Right renal pelvis (tissue), 4 donors: ENCODE measurements at regions not wholly inside any gene's neighbourhood (a gene's known extent, or its start where the extent isn't known, plus 50 kb on each side); places are given as distances from the start of the nearest gene placed in this dataset.
"Not testable (repeated sequence)": the region's sequence is repeated elsewhere in the genome, so short reads cannot be mapped to it uniquely, and the experiment has no call there.

ENCODE experiments used
- DNase-seq, 4 donors: peaks; one replicate each; pipeline ENCODE4 v3.0.0-alpha.2; 2013; ENCODE audit warnings: low read depth in 4 of 4, low spot score in 3 of 4, missing footprints in 1 of 4

- DNase-seq = not testable (repeated sequence)
Observed at GRCh38 chr3:137713965-137714364, 50.1 kb upstream of the SOX14 start.
